Endothelial cell of umbilical vein (primary cell): ENCODE measurements at regions not wholly inside any gene's neighbourhood (a gene's known extent, or its start where the extent isn't known, plus 50 kb on each side); places are given as distances from the start of the nearest gene placed in this dataset.

Experiments used
- BruUV-seq: library from RNA; stranded (reverse); fragments of 400-500 nt; replicated peaks from 2 replicates; lab custom pipeline; 2021; lab: Mats Ljungman, UMichigan
- CTCF ChIA-PET: fragments of 300-600, 350-600 bp; sonication (Branson Sonifier 250); formaldehyde crosslinking; loops from one replicate; lab custom pipeline; 2021; ENCODE audit warnings: antibody characterized with exemption, inconsistent platforms; lab: Charles Lee
- POLR2A ChIA-PET: fragments of 300-600, 350-600 bp; sonication (Branson Sonifier 250); formaldehyde crosslinking; loops from one replicate; lab custom pipeline; 2021; ENCODE audit warnings: antibody characterized with exemption, inconsistent platforms; lab: Charles Lee
- DNase-seq: peaks from one replicate; pipeline ENCODE4 v3.0.0-alpha.2; 2011; ENCODE audit warnings: low read depth, low spot score
- FAIRE-seq: peaks from 2 replicates; lab custom pipeline; 2011; peaks lifted over from hg19 to GRCh38; lab: Jason Lieb, UNC
- H2AFZ ChIP-seq: 2 replicates; pipeline ENCODE4 v1.6.0; 2012; ENCODE audit warnings: low read depth, low read length, control low read depth, inconsistent platforms
- H3K27ac ChIP-seq: 2 replicates; pipeline ENCODE4 v1.5.1; 2011; ENCODE audit warnings: low read depth, mild to moderate bottlenecking, control low read depth, low read length, moderate library complexity; ENCODE audit not compliant: insufficient read depth
- H3K27me3 ChIP-seq, 2 experiments: 2 replicates each; pipeline versions ENCODE4 v1.6.0 to v1.6.1; 2011; ENCODE audit warnings: low read length in 2 of 2, mixed read lengths in 1 of 2; ENCODE audit not compliant: control insufficient read depth in 2 of 2, insufficient read depth in 2 of 2
- H3K36me3 ChIP-seq, 2 experiments: 2 replicates in 1 of 2; 3 replicates in 1 of 2; pipeline ENCODE4 v1.5.1; 2011; ENCODE audit warnings: low read length in 2 of 2, mild to moderate bottlenecking in 1 of 2, moderate library complexity in 1 of 2; ENCODE audit not compliant: control insufficient read depth in 2 of 2, insufficient read depth in 2 of 2; ENCODE audit errors: extremely low read depth in 1 of 2
- H3K4me1 ChIP-seq: 3 replicates; pipeline ENCODE4 v1.5.1; 2011; ENCODE audit warnings: mild to moderate bottlenecking, low read length; ENCODE audit not compliant: control insufficient read depth, insufficient read depth; ENCODE audit errors: extremely low read depth
- H3K4me2 ChIP-seq: 2 replicates; pipeline ENCODE4 v1.6.1; 2011; ENCODE audit warnings: low read length, control low read depth, mixed read lengths; ENCODE audit not compliant: insufficient read depth
- H3K4me3 ChIP-seq, 3 experiments: fragments of 200-600 bp in 1 of 3; sonication (generic), shearing (Covaris generic) in 1 of 3; replicated peaks in 1 of 3; 2 replicates each; pipeline ENCODE4 v1.5.1; 2011 to 2016; ENCODE audit warnings: control low read depth in 3 of 3, low read length in 3 of 3, mild to moderate bottlenecking in 2 of 3, inconsistent platforms in 1 of 3, low read depth in 1 of 3, moderate library complexity in 1 of 3; ENCODE audit not compliant: insufficient read depth in 1 of 3
- H3K79me2 ChIP-seq: 2 replicates; pipeline ENCODE4 v1.6.0; 2012; ENCODE audit warnings: low read length, inconsistent platforms; ENCODE audit not compliant: control insufficient read depth, insufficient read depth
- H3K9ac ChIP-seq: replicated peaks from 2 replicates; pipeline ENCODE3; 2011; ENCODE audit warnings: low read length, control low read depth; ENCODE audit not compliant: insufficient read depth; ENCODE audit errors: extremely low read depth
- H3K9me1 ChIP-seq: replicated peaks from 3 replicates; pipeline ENCODE4 v1.6.0; 2011; ENCODE audit warnings: mild to moderate bottlenecking, low read length; ENCODE audit not compliant: control insufficient read depth, insufficient read depth; ENCODE audit errors: extremely low read depth
- H3K9me3 ChIP-seq: replicated peaks from 2 replicates; pipeline ENCODE4 v1.5.1; 2012; ENCODE audit warnings: low read length, inconsistent platforms; ENCODE audit not compliant: control insufficient read depth, insufficient read depth
- H4K20me1 ChIP-seq: replicated peaks from 2 replicates; pipeline ENCODE3; 2011; ENCODE audit warnings: mild to moderate bottlenecking, low read length; ENCODE audit not compliant: control insufficient read depth, insufficient read depth; ENCODE audit errors: extremely low read depth
- POLR2AphosphoS5 ChIP-seq: IDR thresholded peaks from 2 replicates; pipeline ENCODE4 v1.6.1; 2012; ENCODE audit warnings: low read depth, mild to moderate bottlenecking, control low read depth, low read length, moderate library complexity; ENCODE audit not compliant: insufficient read depth
- dilution Hi-C: fragments of 300-500 bp; cut with MboI; formaldehyde crosslinking; loops from one replicate; pipeline ENCODE4 v1.15.0; 2019; ENCODE audit warnings: low sequenced_read_pairs; ENCODE audit not compliant: extremely low pct_ligation_motif_present
- intact Hi-C: fragments of 100-400 bp; cut with micrococcal nuclease; formaldehyde crosslinking; loops from one replicate; pipeline ENCODE4 v1.10.0; 2022
- TF ChIP-seq, protein P1 (sequence below), 2 donors: IDR thresholded peaks; 1 replicate in 1 of 2; 2 replicates in 1 of 2; pipeline ENCODE4 v1.5.1; 2011; ENCODE audit warnings: low read length in 2 of 2, mild to moderate bottlenecking in 2 of 2, moderate library complexity in 2 of 2, control low read depth in 1 of 2, inconsistent platforms in 1 of 2, low read depth in 1 of 2; ENCODE audit not compliant: insufficient read depth in 1 of 2; ENCODE audit errors: extremely low read depth in 1 of 2

DNA sequence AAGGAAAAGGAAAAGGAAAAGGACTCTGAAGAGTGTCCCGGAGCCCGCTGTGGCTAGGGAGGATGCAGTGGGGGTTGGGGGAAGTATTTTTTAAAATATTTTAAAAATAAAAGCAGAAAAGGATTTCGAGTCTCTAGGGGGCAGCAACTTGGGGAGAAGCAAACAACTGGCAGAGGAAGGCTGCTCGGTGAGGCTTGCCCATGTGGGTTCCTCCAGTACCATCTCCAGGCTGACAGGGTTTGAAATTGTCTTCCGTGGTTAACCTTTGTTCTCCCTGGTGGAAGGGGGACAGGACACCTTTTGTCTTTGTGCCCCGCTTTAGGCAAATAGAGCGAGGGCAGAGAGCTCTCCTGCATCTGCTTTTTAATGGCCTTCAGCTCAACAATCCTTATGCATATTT is 60.4 kb upstream of the SNX9 start:
- H3K9me3 ChIP-seq: no peaks in the 10 kb centered on the region
- DNase-seq: peak; percentile 39

More for the DNA sequence above, 60.4 kb upstream of the SNX9 start:
- dilution Hi-C loops (no loop called here), intact Hi-C loops (loop anchor here (5.0 kb wide), 4 partner anchors 220 to 795 kb away; partner anchors contain the start of gene SYNJ2)
- H3K27ac ChIP-seq: peak overlapping the region; percentile 97
- no peaks in the 10 kb centered on the region for H3K79me2 ChIP-seq
- BruUV-seq: no TSS peak
- no peak overlapping the region for H3K9ac ChIP-seq
- no peak overlapping the region for H3K4me2 ChIP-seq
- H4K20me1 ChIP-seq: no peaks in the 10 kb centered on the region
- FAIRE-seq: no peak
- no peaks in the 10 kb centered on the region for H3K36me3 ChIP-seq
- POLR2A ChIA-PET: no interaction called here
- no peak overlapping the region for H2AFZ ChIP-seq
- H3K27me3 ChIP-seq: no peaks in the 10 kb centered on the region
- H3K4me1 ChIP-seq: peaks cover 64% of the 10 kb centered on the region
- H3K4me3 ChIP-seq: no peak overlapping the region
- no peak for TF ChIP-seq POLR2AphosphoS5
- TF ChIP-seq, protein P1, sequence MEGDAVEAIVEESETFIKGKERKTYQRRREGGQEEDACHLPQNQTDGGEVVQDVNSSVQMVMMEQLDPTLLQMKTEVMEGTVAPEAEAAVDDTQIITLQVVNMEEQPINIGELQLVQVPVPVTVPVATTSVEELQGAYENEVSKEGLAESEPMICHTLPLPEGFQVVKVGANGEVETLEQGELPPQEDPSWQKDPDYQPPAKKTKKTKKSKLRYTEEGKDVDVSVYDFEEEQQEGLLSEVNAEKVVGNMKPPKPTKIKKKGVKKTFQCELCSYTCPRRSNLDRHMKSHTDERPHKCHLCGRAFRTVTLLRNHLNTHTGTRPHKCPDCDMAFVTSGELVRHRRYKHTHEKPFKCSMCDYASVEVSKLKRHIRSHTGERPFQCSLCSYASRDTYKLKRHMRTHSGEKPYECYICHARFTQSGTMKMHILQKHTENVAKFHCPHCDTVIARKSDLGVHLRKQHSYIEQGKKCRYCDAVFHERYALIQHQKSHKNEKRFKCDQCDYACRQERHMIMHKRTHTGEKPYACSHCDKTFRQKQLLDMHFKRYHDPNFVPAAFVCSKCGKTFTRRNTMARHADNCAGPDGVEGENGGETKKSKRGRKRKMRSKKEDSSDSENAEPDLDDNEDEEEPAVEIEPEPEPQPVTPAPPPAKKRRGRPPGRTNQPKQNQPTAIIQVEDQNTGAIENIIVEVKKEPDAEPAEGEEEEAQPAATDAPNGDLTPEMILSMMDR (IDR thresholded peaks at IDR 0.05; ENCODE audit: extremely low read depth in 1 of 2, insufficient read depth in 1 of 2, low read depth in 1 of 2, low read length in 2 of 2): peak in 1 of 2 donors; percentile 26
- CTCF ChIA-PET: interaction anchor here (0.9 to 10.6 kb wide), 2 partner anchors 30 to 111 kb away, joined by 4 to 235 read pairs; no protein-coding TSS in a partner anchor
- H3K9me1 ChIP-seq: no peaks in the 10 kb centered on the region
